Caco-2 (cell line): ENCODE measurements at regions not wholly inside any gene's neighbourhood (a gene's known extent, or its start where the extent isn't known, plus 50 kb on each side); places are given as distances from the start of the nearest gene placed in this dataset.

Source experiments
- BruUV-seq: library from RNA; stranded (reverse); fragments of 400-500 nt; replicated peaks from 2 replicates; lab custom pipeline; 2021; lab: Mats Ljungman, UMichigan
- CTCF ChIA-PET: fragments of 300-600 bp; sonication (Branson Sonifier 250); formaldehyde crosslinking; loops from one replicate; lab custom pipeline; 2022; ENCODE audit warnings: antibody characterized with exemption; lab: Charles Lee
- POLR2A ChIA-PET: fragments of 300-600 bp; sonication (Branson Sonifier 250); formaldehyde crosslinking; loops from one replicate; lab custom pipeline; 2022; ENCODE audit warnings: antibody characterized with exemption; lab: Charles Lee
- DNase-seq, 2 experiments: peaks; one replicate each; pipeline versions ENCODE4 v3.0.0 to v3.0.0-alpha.2; 2020 to 2022
- H3K27me3 ChIP-seq: replicated peaks from 2 replicates; pipeline ENCODE4 v1.6.0; 2011; ENCODE audit warnings: low read length; ENCODE audit not compliant: control insufficient read depth, insufficient read depth
- H3K36me3 ChIP-seq: 2 replicates; pipeline ENCODE4 v1.5.1; 2011; ENCODE audit warnings: low read length; ENCODE audit not compliant: control insufficient read depth, insufficient read depth
- H3K4me1 ChIP-seq: fragments of 250-450 bp; sonication (Bioruptor Pico); 2 replicates; pipeline ENCODE4 v1.5.1; 2020; ENCODE audit warnings: mild to moderate bottlenecking
- H3K4me3 ChIP-seq: 2 replicates; pipeline ENCODE4 v1.5.1; 2011; ENCODE audit warnings: low read depth, mild to moderate bottlenecking, control low read depth, low read length
- H3K9me3 ChIP-seq: fragments of 250-450 bp; sonication (Bioruptor Pico); 2 replicates; pipeline ENCODE4 v1.5.1; 2020; ENCODE audit warnings: mild to moderate bottlenecking, moderate library complexity
- H3K27ac Mint-ChIP-seq: one replicate; pipeline ENCODE4 v1.8.0; 2022; ENCODE audit warnings: mixed read lengths; ENCODE audit not compliant: unreplicated experiment
- H3K27me3 Mint-ChIP-seq: one replicate; pipeline ENCODE4 v1.8.0; 2022; ENCODE audit warnings: mixed read lengths; ENCODE audit not compliant: insufficient read depth, unreplicated experiment
- H3K36me3 Mint-ChIP-seq: one replicate; pipeline ENCODE4 v1.8.0; 2022; ENCODE audit warnings: mild to moderate bottlenecking, mixed read lengths; ENCODE audit not compliant: insufficient read depth, unreplicated experiment
- H3K4me1 Mint-ChIP-seq: one replicate; pipeline ENCODE4 v1.8.0; 2022; ENCODE audit warnings: low read depth, mixed read lengths; ENCODE audit not compliant: unreplicated experiment
- H3K4me3 Mint-ChIP-seq: one replicate; pipeline ENCODE4 v1.8.0; 2022; ENCODE audit warnings: mild to moderate bottlenecking, moderate library complexity, mixed read lengths; ENCODE audit not compliant: unreplicated experiment
- H3K9me3 Mint-ChIP-seq: one replicate; pipeline ENCODE4 v1.8.0; 2022; ENCODE audit warnings: mixed read lengths; ENCODE audit not compliant: unreplicated experiment
- CTCF ChIP-seq, 2 experiments: fragments of 200-600 bp in 1 of 2; IDR thresholded peaks; 1 replicate in 1 of 2; 2 replicates in 1 of 2; pipeline versions ENCODE4 v1.5.1 to v1.8.0; 2011 to 2022; ENCODE audit warnings: antibody characterized with exemption in 1 of 2, control low read depth in 1 of 2, inconsistent platforms in 1 of 2, low read depth in 1 of 2, low read length in 1 of 2, mild to moderate bottlenecking in 1 of 2, moderate library complexity in 1 of 2; ENCODE audit not compliant: insufficient read depth in 1 of 2, severe bottlenecking in 1 of 2, unreplicated experiment in 1 of 2
- intact Hi-C: fragments of 100-400 bp; cut with micrococcal nuclease; formaldehyde crosslinking; loops from one replicate; pipeline ENCODE4 v1.10.0; 2022; ENCODE audit not compliant: unreplicated experiment

GRCh38 chr6:6901945-6902344 is 205.8 kb upstream of the RREB1 start:
- intact Hi-C loops, result no loop called here
- Histone ChIP-seq H3K9me3 (no peaks in the 10 kb centered on the region), H3K36me3 (no peaks in the 10 kb centered on the region), H3K27me3 (no peaks in the 10 kb centered on the region), H3K4me3 (no peak overlapping the region), H3K4me1 (peaks cover 12% of the 10 kb centered on the region)
- H3K4me1 Mint-ChIP-seq, result peaks cover 13% of the 10 kb centered on the region
- no peaks in the 10 kb centered on the region for H3K27me3 Mint-ChIP-seq
- CTCF ChIA-PET, result no interaction called here
- H3K36me3 Mint-ChIP-seq, result no peaks in the 10 kb centered on the region
- POLR2A ChIA-PET, result interaction anchor here (0.6 kb wide), 1 partner anchor 65 kb away, joined by 8 read pairs; no protein-coding TSS in a partner anchor
- H3K27ac Mint-ChIP-seq, result no peak overlapping the region
- no peak for TF ChIP-seq CTCF (IDR thresholded peaks at IDR 0.05; ENCODE audit: insufficient read depth in 1 of 2, low read depth in 1 of 2, low read length in 1 of 2, severe bottlenecking in 1 of 2, unreplicated experiment in 1 of 2)
- no peak overlapping the region for H3K4me3 Mint-ChIP-seq
- H3K9me3 Mint-ChIP-seq, result no peaks in the 10 kb centered on the region
- no TSS peak for BruUV-seq
- no peak for DNase-seq

DNA sequence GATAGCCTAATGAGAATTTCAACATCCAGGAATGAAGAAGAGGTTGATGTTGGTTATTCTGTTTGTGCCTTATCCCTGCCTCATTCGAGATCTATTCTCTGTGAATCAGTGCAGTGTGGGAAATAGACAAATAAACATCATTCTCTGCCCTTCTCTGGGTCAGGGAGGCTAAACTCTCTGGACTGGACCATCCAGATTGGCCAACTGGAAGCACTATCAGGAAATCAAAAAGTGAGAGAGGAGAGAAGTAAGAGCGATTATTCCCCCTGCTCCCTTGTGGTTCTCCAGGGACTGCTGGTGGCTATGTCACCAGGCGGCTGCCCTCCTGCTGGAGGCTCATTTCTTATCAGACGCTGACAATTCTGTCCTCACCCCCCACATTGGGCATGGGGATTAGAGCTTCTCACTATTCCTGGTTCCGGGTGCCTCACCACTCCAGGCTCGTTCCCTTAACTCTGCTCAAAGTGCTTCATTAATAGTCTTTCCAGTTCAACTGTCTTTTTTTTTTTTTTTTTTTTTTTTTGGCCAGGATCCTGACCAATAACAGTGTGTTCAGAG is 201.7 kb upstream of the RREB1 start:
- BruUV-seq, result no TSS peak
- no peaks in the 10 kb centered on the region for H3K36me3 Mint-ChIP-seq
- no peak overlapping the region for H3K27ac Mint-ChIP-seq
- H3K27me3 Mint-ChIP-seq, result no peaks in the 10 kb centered on the region
- Histone ChIP-seq H3K4me3 (no peak overlapping the region), H3K27me3 (no peaks in the 10 kb centered on the region), H3K9me3 (no peaks in the 10 kb centered on the region), H3K36me3 (no peaks in the 10 kb centered on the region), H3K4me1 (no peaks in the 10 kb centered on the region)
- DNase-seq, result no peak
- POLR2A ChIA-PET, result no interaction called here
- CTCF ChIA-PET, result no interaction called here
- H3K9me3 Mint-ChIP-seq, result no peaks in the 10 kb centered on the region
- TF ChIP-seq CTCF (IDR thresholded peaks at IDR 0.05; ENCODE audit: insufficient read depth in 1 of 2, low read depth in 1 of 2, low read length in 1 of 2, severe bottlenecking in 1 of 2, unreplicated experiment in 1 of 2), result no peak
- intact Hi-C loops, result no loop called here
- H3K4me1 Mint-ChIP-seq, result no peaks in the 10 kb centered on the region
- H3K4me3 Mint-ChIP-seq, result no peak overlapping the region

DNA sequence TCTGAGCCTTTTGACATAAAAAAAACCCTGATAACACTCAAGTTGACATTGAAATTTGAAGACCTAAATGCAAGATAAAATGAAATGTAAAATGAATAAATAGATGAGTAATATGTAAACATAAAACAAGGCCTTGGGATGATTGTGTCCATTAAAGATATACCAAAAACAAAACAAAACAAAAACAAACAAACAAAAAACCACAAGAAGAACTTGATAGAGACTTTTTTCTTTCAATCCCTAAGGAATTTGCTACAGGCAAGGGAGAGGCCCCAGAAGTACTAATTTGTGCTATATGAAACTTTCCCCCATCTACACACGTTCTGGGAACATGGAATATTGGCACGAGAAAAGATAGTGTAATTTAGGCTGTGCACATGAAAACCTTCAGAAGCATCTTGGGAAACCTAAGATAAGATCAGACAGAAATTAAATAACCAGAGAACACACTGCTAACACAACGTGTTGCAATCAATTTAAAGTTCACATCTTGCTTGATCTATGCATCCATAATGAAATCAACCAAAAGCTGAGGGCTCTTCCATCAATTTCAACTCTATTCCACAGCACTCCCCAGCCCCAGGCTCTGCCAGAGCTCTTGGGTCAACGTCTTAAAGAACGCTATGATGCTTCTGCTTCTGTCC is 201.1 kb upstream of the RREB1 start:
- Mint-ChIP-seq H3K9me3 (no peaks in the 10 kb centered on the region), H3K4me3 (no peak overlapping the region), H3K4me1 (no peaks in the 10 kb centered on the region), H3K36me3 (no peaks in the 10 kb centered on the region), H3K27me3 (no peaks in the 10 kb centered on the region), H3K27ac (no peak overlapping the region)
- Histone ChIP-seq H3K4me1 (no peaks in the 10 kb centered on the region), H3K27me3 (no peaks in the 10 kb centered on the region), H3K36me3 (no peaks in the 10 kb centered on the region), H3K4me3 (no peak overlapping the region), H3K9me3 (no peaks in the 10 kb centered on the region)
- ChIA-PET CTCF (no interaction called here), POLR2A (no interaction called here)
- DNase-seq, result no peak
- no TSS peak for BruUV-seq
- no peak for TF ChIP-seq CTCF (IDR thresholded peaks at IDR 0.05; ENCODE audit: insufficient read depth in 1 of 2, low read depth in 1 of 2, low read length in 1 of 2, severe bottlenecking in 1 of 2, unreplicated experiment in 1 of 2)
- intact Hi-C loops, result no loop called here
